Uterus (tissue), 3 donors: ENCODE measurements at regions not wholly inside any gene's neighbourhood (a gene's known extent, or its start where the extent isn't known, plus 50 kb on each side); places are given as distances from the start of the nearest gene placed in this dataset.
A peak's percentile ranks its signal among the peaks of the same experiment; 100 is the strongest.

Experiments
- DNase-seq, 2 donors: peaks; one replicate each; pipeline ENCODE4 v3.0.0-alpha.2; 2019 to 2020
- H3K27ac ChIP-seq, 2 donors: fragments of 200-600 bp; sonication (generic); 1 replicate in 1 of 2; 2 replicates in 1 of 2; pipeline ENCODE4 v1.5.1; 2016 to 2018
- H3K27me3 ChIP-seq, 2 donors: fragments of 200-600 bp; sonication (generic); one replicate each; pipeline ENCODE4 v1.5.1; 2018 to 2019; ENCODE audit warnings: control low read depth in 1 of 2
- H3K36me3 ChIP-seq, 2 donors: fragments of 200-600 bp; sonication (generic); one replicate each; pipeline ENCODE4 v1.5.1; 2019; ENCODE audit warnings: control low read depth in 1 of 2
- H3K4me1 ChIP-seq, 2 donors: fragments of 200-600 bp; sonication (generic); one replicate each; pipeline ENCODE4 v1.5.1; 2018 to 2019; ENCODE audit warnings: control low read depth in 1 of 2
- H3K4me3 ChIP-seq, 2 donors: fragments of 200-600 bp; sonication (generic); 1 replicate in 1 of 2; 2 replicates in 1 of 2; pipeline ENCODE4 v1.5.1; 2018 to 2019; ENCODE audit warnings: mild to moderate bottlenecking in 1 of 2
- H3K9me3 ChIP-seq, 2 donors: fragments of 200-600 bp; sonication (generic); one replicate each; pipeline ENCODE4 v1.5.1; 2019; ENCODE audit warnings: control low read depth in 1 of 2
- CTCF ChIP-seq, 4 experiments: fragments of 200-600 bp in 2 of 4; fragments of 450-650 bp in 2 of 4; sonication (generic) in 2 of 4; IDR thresholded peaks; one replicate each; pipeline ENCODE4 v1.5.1; 2016 to 2019; ENCODE audit warnings: antibody characterized with exemption in 4 of 4, mild to moderate bottlenecking in 2 of 4, moderate library complexity in 1 of 4
- POLR2A ChIP-seq, 2 donors: fragments of 450-650 bp; IDR thresholded peaks; one replicate each; pipeline ENCODE4 v1.6.1; 2016; ENCODE audit warnings: antibody characterized with exemption in 2 of 2, mild to moderate bottlenecking in 1 of 2, moderate library complexity in 1 of 2
- intact Hi-C: fragments of 100-400 bp; cut with DNase I; formaldehyde crosslinking; loops from one replicate; pipeline ENCODE4 v1.15.1; 2023; ENCODE audit warnings: low total_unique reads
- donor health status: DM: yes; HTN: yes; CAD: no.

GRCh38 chr10:31754803-31755624, 173.6 kb downstream of the ARHGAP12 start:
- intact Hi-C loops: no loop called here
- H3K36me3 ChIP-seq: no peaks in the 10 kb centered on the region
- TF ChIP-seq CTCF (IDR thresholded peaks at IDR 0.05) (no peak), POLR2A (IDR thresholded peaks at IDR 0.05) (no peak)
- H3K9me3 ChIP-seq: no peaks in the 10 kb centered on the region
- peak overlapping the region; percentile 90 to 99 for H3K27ac ChIP-seq
- no peak for DNase-seq
- peaks cover 17 to 21% of the 10 kb centered on the region in 2 donors for H3K4me1 ChIP-seq
- H3K27me3 ChIP-seq: no peaks in the 10 kb centered on the region
- H3K4me3 ChIP-seq: no peak overlapping the region

- H3K36me3 ChIP-seq: no peaks in the 10 kb centered on the region
- DNase-seq: no peak
- intact Hi-C loops: no loop called here
- no peak overlapping the region for H3K4me3 ChIP-seq
- H3K9me3 ChIP-seq: no peaks in the 10 kb centered on the region
- peaks cover 23% of the 10 kb centered on the region in 2 donors for H3K4me1 ChIP-seq
- H3K27ac ChIP-seq: no peak overlapping the region
- TF ChIP-seq CTCF (IDR thresholded peaks at IDR 0.05): no peak
- TF ChIP-seq POLR2A (IDR thresholded peaks at IDR 0.05): no peak
- no peaks in the 10 kb centered on the region for H3K27me3 ChIP-seq
Measured at GRCh38 chr10:31753681-31754080, 174.9 kb downstream of the ARHGAP12 start.

GRCh38 chr10:31752170-31752569, 176.5 kb downstream of the ARHGAP12 start:
- Histone ChIP-seq H3K4me1 (peaks cover 10 to 20% of the 10 kb centered on the region in 2 donors), H3K4me3 (no peak overlapping the region), H3K36me3 (no peaks in the 10 kb centered on the region), H3K27me3 (no peaks in the 10 kb centered on the region), H3K27ac (no peak overlapping the region), H3K9me3 (no peaks in the 10 kb centered on the region)
- TF ChIP-seq CTCF (IDR thresholded peaks at IDR 0.05) (no peak), POLR2A (IDR thresholded peaks at IDR 0.05) (no peak)
- no peak for DNase-seq
- intact Hi-C loops: no loop called here

- intact Hi-C loops: no loop called here
- Histone ChIP-seq H3K4me1 (peaks cover 10 to 20% of the 10 kb centered on the region in 2 donors), H3K9me3 (no peaks in the 10 kb centered on the region), H3K27ac (peak overlapping the region; percentile 89), H3K4me3 (no peak overlapping the region), H3K27me3 (no peaks in the 10 kb centered on the region), H3K36me3 (no peaks in the 10 kb centered on the region)
- TF ChIP-seq POLR2A (IDR thresholded peaks at IDR 0.05) (no peak), CTCF (IDR thresholded peaks at IDR 0.05) (no peak)
- no peak for DNase-seq
Measured at GRCh38 chr10:31751738-31752080, 176.9 kb downstream of the ARHGAP12 start.

- Histone ChIP-seq H3K36me3 (no peaks in the 10 kb centered on the region), H3K4me3 (no peak overlapping the region), H3K27me3 (no peaks in the 10 kb centered on the region), H3K4me1 (peaks cover 10 to 20% of the 10 kb centered on the region in 2 donors), H3K27ac (peak overlapping the region; percentile 89), H3K9me3 (no peaks in the 10 kb centered on the region)
- DNase-seq: no peak
- intact Hi-C loops: no loop called here
- TF ChIP-seq CTCF (IDR thresholded peaks at IDR 0.05) (no peak), POLR2A (IDR thresholded peaks at IDR 0.05) (no peak)
Measured at GRCh38 chr10:31751051-31751737, 177.4 kb downstream of the ARHGAP12 start.
